Neural crest cell (in vitro differentiated cells): ENCODE measurements at regions not wholly inside any gene's neighbourhood (a gene's known extent, or its start where the extent isn't known, plus 50 kb on each side); places are given as distances from the start of the nearest gene placed in this dataset.

Experiments used
- DNase-seq: peaks from one replicate; pipeline ENCODE4 v3.0.0; 2021; ENCODE audit warnings: low read depth, mixed read lengths, low spot score
- H3K27ac Mint-ChIP-seq: one replicate; pipeline ENCODE4 v1.8.0; 2021; ENCODE audit warnings: mild to moderate bottlenecking, mixed read lengths; ENCODE audit not compliant: unreplicated experiment
- H3K27me3 Mint-ChIP-seq: 2 replicates; pipeline ENCODE4 v1.8.0; 2021; ENCODE audit warnings: low read depth, mild to moderate bottlenecking, mixed read lengths
- H3K36me3 Mint-ChIP-seq: 2 replicates; pipeline ENCODE4 v1.8.0; 2021; ENCODE audit warnings: low read depth, mild to moderate bottlenecking, mixed read lengths
- H3K4me1 Mint-ChIP-seq: 2 replicates; pipeline ENCODE4 v1.8.0; 2021; ENCODE audit warnings: mixed read lengths
- H3K4me3 Mint-ChIP-seq: one replicate; pipeline ENCODE4 v1.8.0; 2021; ENCODE audit warnings: mild to moderate bottlenecking, mixed read lengths
- H3K9me3 Mint-ChIP-seq: 2 replicates; pipeline ENCODE4 v1.8.0; 2021; ENCODE audit warnings: mixed read lengths
- TF ChIP-seq, protein P1 (sequence below): fragments of 200-600 bp; sonication (generic); conservative IDR thresholded peaks from 2 replicates; pipeline ENCODE4 v1.5.0; 2021; ENCODE audit warnings: antibody characterized with exemption, mild to moderate bottlenecking

DNA sequence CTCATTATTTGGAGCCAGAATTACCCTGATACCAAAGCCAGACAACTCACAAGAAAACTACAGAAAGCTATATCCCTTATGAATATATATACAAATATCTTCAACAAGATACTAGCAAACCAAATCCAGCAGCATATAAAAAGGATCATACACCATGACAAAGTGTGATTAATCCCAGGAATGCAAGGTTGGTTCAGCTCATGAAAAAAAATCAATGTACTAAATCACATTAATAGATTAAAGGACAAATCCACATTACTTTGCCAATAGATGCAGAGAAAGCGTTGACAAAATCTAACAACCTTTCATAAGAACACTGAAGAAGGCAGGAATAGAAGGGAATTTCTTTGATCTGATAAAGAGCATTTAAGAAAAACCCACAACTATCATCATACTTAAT, 50.4 kb upstream of the TEAD1 start:
- TF ChIP-seq, protein P1, sequence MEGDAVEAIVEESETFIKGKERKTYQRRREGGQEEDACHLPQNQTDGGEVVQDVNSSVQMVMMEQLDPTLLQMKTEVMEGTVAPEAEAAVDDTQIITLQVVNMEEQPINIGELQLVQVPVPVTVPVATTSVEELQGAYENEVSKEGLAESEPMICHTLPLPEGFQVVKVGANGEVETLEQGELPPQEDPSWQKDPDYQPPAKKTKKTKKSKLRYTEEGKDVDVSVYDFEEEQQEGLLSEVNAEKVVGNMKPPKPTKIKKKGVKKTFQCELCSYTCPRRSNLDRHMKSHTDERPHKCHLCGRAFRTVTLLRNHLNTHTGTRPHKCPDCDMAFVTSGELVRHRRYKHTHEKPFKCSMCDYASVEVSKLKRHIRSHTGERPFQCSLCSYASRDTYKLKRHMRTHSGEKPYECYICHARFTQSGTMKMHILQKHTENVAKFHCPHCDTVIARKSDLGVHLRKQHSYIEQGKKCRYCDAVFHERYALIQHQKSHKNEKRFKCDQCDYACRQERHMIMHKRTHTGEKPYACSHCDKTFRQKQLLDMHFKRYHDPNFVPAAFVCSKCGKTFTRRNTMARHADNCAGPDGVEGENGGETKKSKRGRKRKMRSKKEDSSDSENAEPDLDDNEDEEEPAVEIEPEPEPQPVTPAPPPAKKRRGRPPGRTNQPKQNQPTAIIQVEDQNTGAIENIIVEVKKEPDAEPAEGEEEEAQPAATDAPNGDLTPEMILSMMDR = no peak
- no peaks in the 10 kb centered on the region for H3K27me3 Mint-ChIP-seq
- no peak overlapping the region for H3K4me3 Mint-ChIP-seq
- H3K27ac Mint-ChIP-seq = no peak overlapping the region
- no peak for DNase-seq
- H3K36me3 Mint-ChIP-seq = peaks cover 11% of the 10 kb centered on the region
- peaks cover 22% of the 10 kb centered on the region for H3K9me3 Mint-ChIP-seq
- no peaks in the 10 kb centered on the region for H3K4me1 Mint-ChIP-seq
